ENCODE measurements at regions not wholly inside any gene's neighbourhood (a gene's known extent, or its start where the extent isn't known, plus 50 kb on each side); places are given as distances from the start of the nearest gene placed in this dataset.
"Not testable (repeated sequence)": the region's sequence is repeated elsewhere in the genome, so short reads cannot be mapped to it uniquely, and the experiment has no call there.

DNA sequence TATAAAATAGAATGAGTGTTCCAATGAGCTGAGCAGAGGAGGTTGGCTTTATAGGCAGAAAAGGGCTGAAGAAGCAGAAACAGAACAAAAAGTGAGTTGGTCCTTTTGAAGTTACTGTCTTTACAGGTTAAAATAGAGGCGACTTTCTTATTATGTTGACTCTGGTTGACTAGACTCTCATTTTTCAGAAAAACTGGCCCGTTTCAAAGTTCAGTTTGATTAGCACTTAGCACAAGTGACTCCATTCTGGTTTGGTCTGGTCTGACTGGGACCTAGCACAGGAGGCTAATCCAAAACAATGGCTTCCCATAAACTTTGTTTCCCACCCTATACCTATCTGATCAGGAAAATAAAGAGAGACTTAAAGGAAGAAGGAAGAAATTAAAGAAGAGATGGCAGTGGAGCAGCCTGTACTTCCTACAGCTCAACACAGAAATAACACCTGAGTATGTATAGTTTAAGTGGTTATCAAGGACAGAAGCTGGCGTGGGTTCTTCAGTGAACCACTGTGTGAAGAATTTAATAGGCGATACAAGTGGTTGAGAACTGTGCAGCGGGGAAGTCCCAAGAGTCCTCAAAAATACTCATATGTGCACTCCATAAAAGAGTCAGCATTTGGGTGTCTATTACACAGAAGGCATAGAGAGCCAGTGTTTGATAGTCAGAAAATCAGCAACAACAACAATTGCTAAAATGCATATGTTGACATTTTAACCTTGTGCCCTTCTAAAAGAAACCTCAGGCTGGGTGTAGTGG, 554.8 kb upstream of the HTR2C start:
- DNase-seq (ENCODE audit: extremely low read depth, low read depth) = no peak

DNA sequence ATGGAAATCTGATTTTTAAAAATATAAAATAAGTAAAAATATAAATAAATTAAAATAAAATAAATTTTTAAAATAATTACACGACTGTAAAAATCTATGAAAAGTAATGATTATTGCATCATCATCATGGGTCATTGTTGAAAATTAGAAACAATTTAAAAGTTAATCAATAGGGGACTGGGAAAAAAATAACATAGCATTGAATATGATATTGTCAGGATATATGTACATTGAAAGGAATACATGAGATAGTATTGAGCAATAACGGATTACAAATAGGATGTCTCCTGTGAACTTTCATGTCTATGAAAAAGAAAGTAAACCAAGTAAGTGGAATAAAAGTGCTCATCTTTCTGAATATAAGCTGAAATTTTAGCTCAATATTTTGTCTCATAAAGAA, 566.8 kb upstream of the HTR2C start:
- no peak for DNase-seq (ENCODE audit: extremely low read depth, low read depth)

DNA sequence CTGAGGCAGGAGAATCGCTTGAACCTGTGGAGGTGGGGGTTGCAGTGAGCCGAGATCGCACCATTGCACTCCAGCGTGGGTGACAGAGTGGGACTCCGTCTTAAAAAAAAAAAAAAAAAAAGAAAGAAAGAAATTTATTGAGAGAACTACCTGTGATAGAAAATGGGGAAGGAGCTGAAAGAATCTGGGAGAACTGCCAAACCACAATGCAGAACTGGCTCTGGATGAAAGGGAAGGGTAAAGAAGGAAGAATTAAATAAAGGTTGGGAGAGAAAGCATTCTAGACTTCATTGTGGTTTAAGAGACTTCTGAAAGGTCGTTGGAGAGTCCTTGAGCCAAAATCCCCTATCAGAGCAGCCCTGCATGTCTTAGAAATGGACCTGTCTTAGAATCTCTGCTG, 567.9 kb upstream of the HTR2C start:
- DNase-seq (ENCODE audit: extremely low read depth, low read depth) = no peak

DNA sequence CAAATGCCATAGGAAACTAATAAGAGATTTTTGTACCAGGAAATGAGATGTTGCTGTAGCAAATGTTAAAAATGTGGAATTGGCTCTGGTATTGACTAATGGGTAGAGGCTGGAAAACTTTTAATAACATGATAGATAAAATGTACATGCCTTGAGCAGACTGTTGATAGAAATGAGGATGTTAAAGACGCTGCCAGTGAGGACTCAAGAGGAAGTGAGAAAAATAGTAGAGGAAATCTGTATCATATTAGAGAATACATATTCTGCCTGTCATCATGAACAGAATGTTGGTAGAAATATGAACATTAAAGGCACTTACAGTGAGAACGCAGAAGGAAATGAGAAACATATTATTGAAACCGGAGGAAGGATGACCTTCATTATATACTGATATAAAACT, 577.2 kb upstream of the HTR2C start:
- DNase-seq (ENCODE audit: extremely low read depth, low read depth) = no peak

DNA sequence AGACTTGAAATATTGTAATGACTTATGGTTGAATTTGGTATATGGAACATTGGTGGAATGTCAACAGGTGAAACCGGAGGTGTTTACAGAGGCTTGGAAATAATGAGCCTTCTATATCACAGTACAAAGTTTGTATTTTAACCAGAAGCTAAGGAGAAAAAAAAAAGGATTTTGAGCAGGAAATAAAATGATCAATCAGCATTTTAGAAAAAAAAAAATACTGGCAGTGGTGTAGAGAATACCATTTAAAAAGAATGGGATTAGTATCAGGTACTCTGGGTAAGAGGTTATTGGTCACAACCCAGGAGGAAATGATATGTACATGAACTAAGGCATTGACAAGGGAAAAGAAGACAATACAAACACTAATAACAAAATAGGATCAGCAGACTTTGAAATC, 587.1 kb upstream of the HTR2C start:
- DNase-seq (ENCODE audit: extremely low read depth, low read depth) = no peak

DNA sequence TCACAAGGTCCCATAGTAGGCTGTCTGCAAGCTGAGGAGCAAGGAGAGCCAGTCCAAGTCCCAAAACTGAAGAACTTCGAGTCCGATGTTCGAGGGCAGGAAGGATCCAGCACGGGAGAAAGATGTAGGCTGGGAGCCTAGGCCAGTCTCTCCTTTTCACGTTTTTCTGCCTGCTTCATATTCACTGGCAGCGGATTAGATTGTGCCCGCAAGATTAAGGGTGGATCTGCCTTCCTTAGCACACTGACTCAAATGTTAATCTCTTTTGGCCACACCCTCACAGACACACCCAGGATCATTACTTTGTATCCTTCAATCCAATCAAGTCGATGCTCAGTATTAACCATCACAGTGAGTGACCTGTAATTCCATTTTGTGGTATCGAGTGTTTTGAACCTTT, 592.2 kb upstream of the HTR2C start:
- not testable (repeated sequence) for DNase-seq (ENCODE audit: extremely low read depth, low read depth)

DNA sequence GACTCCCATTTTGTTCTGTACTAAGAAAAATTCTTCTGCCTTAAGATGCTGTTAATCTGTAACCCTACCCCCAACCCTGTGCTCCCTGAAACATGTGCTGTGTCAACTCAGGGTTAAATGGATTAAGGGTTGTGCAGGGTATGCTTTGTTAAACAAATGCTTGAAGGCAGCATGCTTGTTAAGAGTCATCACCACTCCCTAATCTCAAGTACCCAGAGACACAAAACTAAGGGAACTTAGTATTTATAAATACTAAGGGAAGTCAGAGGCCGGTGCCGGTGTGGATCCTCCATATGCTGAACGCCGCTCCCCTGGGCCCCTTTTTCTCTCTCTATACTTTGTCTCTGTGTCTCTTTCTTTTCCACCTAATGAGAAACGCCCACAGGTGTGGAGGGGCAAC, 593.2 kb upstream of the HTR2C start:
- not testable (repeated sequence) for DNase-seq (ENCODE audit: extremely low read depth, low read depth)

DNA sequence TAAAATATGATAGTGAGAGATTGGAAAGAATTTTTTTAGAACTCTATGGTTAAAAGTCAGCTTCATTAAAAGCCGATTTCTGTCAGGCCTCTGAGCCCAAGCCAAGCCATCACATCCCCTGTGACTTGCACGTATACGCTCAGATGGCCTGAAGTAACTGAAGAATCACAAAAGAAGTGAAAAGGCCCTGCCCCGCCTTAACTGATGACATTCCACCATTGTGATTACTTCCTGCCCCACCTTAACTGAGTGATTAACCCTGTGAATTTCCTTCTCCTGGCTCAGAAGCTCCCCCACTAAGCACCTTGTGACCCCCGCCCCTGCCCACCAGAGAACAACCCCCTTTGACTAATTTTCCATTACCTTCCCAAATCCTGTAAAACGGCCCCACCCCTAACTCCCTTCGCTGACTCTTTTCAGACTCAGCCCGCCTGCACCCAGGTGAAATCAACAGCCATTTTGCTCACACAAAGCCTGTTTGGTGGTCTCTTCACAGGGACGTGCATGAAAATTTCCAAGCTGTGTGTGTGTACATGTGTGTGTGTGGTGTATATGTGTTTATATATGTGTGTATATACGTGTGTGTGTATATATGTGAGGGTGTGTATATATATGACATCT, 595.5 kb upstream of the HTR2C start:
- DNase-seq (ENCODE audit: extremely low read depth, low read depth) = not testable (repeated sequence)

DNA sequence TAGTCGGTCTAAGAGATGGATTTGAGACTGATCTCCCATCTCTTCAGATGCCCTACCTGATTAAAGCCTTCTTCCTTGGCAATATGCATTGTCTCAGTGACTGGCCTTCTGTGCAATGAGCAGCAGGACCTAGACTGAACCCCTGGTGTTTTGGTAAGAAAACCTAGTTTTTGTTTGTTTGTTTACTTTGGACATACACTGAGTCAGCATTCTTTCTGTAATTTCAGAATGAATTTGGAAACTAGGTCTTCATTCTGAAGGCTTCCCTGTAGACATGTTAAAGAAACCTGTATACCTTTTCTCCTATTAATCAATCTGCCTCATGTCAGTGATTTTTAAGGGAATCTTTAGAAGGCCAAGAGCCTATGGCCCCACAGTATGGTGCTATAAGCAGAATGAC, 597.5 kb upstream of the HTR2C start:
- no peak for DNase-seq (ENCODE audit: extremely low read depth, low read depth)

DNA sequence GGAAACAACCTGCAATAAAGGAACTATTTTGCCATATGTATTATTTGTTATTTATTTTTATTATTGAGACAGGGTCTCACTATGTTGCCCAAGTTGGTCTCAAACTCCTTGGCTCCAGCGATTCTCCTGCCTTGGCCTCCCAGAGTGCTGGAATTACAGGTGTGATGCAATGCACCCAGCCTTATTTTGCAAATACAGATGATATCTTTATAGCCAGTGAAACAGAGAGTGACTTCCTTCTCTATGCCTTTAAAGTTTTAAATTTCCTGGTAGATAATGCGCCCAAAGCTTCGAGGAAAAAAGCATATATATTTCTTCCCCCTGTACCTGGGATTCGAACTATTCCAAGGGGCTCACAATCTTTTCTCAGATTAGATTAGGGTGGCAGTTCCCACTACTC, 601.1 kb upstream of the HTR2C start:
- DNase-seq (ENCODE audit: extremely low read depth, low read depth) = no peak

DNA sequence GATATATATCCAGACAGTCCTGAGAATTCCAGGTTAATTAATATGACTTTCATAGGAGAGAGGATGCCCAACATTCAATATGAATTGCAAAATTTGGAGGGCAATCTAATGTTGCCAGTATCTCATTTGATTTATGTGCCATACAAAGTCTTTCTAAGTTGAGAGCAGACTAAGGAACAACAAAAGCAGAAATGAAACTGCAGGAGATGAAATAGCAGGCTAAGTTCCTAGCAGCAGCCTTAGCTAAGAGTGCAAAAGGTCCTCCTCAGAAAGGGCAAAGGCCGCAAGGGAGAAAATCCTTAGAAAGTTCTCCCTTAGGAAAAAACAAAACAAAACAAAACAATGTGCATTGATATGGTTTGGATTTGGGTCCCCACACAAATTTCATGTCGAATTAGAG, 602.9 kb upstream of the HTR2C start:
- DNase-seq (ENCODE audit: extremely low read depth, low read depth) = no peak

DNA sequence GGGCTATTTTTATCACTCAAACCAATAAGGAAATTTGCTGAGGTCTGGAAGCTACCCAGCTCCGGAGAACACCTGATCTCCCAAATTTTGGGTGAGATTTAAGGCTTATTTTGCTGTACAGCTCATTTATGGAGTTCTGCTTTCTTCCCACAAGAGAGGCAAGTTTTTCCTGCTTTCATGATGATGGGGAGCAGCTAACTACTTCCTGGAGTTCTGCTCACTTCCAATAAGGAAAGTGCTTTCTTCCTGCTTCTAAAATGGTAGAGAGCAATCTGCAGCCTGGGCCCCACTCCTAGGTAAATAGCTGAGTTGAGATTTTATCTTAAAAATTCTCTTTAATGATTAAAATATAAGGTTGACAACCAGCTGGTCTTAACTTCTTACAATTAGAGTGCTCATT, 606.0 kb upstream of the HTR2C start:
- no peak for DNase-seq (ENCODE audit: extremely low read depth, low read depth)

DNA sequence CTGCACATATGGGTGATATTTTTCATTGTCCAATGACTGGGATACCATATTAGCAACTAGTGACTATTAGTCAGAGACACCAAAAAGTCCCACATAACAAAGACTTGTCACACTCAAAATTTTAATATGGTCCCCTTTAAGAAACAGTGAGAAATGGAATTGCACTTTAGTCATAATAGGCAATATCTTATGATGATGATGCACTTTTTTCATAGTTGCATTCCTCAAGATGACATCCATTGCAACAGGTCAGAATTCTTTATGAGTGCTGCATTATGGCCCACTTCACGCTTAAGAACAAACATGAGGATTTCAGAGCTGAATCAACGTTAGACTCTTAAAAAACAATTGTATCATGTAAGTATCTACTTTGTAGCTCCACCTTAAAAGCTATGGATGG, 608.4 kb upstream of the HTR2C start:
- no peak for DNase-seq (ENCODE audit: extremely low read depth, low read depth)

DNA sequence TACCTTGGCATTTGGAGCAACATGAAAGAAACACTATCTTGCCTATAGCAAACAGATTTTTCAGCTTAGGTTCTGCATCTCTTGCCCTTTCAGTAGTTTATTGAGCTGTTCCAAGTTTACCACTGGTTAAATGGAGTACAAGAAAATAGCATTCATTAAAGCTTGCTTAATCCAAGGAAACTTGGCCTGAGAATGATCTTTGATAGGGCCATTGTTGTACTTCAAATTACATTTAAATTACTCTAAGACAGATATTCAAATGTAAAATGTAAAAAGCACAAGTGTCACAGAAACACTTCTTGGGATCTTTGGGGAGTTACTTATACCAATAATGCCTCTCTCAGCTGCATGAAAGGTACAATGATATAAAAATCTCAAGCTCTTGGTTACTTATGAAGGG, 609.0 kb upstream of the HTR2C start:
- DNase-seq (ENCODE audit: extremely low read depth, low read depth) = no peak

DNA sequence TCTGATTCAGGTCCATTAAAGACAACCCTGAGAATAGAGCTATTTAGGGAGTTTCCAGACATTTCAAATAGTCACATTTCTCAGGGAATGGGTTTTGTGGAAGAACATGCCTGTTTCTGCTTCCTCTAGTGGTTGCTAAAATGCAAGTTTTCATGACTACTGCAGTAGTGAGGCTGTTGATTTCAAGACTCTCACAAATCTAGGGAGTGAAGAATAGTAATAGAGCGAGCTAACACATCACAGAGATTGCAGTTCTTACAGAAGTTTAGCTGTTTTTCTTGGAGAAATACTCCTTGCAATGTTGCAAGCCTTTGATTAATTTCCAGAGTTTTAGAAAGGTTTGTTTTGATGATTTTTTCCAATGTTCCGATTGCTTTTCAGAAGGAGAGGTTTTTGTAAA, 610.2 kb upstream of the HTR2C start:
- DNase-seq (ENCODE audit: extremely low read depth, low read depth) = no peak

DNA sequence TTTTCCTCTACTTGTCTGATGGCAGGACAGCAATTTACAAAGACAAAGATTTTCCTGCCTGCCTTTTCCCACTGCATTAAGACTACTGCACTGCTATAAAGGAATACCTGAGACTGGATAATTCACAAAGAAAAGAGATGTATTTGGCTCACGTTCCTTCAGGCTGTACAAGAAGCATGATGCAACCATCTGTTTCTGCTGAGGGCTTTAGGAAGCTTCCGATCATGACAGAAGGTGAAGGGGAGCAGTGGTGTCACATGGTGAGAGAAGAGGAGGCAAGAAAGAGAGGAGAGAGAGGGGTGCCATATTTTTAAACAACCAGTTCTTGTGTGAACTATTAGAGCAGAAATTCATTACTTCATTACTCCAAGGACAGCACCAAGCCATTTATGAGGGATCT, 617.1 kb upstream of the HTR2C start:
- DNase-seq (ENCODE audit: extremely low read depth, low read depth) = no peak

DNA sequence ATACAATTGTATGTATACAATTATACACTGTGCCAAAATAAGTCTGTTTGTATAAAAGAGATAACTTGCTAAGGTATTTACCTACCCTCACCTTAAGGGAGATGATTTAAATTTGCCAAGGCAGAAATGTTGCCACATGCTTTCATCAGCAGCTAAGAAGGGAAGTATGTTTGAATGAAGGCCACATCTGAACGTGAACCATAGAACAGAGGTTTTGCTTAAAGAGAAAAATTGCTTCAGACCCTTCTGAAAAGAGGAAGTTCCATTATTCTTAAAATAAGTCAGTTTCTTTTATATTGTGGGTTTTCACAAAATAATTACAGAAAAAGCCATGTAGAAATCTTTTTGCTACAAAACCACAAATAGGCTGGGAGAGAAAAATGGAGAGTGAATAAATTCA, 621.5 kb upstream of the HTR2C start:
- no peak for DNase-seq (ENCODE audit: extremely low read depth, low read depth)

DNA sequence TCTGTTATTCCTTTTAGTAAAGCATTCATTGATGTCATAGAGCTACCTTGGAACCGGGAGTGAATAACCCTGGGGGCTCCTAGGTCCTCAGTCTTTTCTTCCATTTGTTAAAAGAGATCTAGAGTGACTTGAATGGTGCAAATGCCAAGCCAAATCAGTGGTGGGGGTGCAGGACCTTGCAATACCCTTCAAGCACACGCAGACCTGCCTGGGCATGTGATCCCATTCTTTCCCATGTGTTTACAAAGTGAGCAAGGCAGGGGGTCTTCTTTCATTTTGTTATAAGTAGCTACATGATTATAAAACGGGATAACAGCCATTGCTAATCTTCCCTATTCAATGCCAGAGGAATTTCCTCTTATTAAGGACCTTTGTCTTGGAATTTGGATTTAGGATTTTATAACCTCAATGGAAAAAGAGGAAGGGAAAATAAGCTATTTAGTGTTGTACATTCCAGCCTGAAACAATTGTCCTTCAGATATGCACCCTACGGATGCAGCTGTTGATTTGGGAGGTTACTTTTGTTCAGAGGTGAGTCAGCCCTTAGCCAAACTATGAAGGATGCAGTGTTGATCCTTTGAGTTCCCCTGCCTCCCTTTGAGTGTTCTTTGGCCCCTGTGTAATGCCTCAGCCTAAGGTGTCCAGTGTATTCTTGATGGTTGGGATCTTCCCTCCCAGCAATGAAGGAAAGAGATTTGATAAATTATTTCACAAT, 623.8 kb upstream of the HTR2C start:
- no peak for DNase-seq (ENCODE audit: extremely low read depth, low read depth)

DNA sequence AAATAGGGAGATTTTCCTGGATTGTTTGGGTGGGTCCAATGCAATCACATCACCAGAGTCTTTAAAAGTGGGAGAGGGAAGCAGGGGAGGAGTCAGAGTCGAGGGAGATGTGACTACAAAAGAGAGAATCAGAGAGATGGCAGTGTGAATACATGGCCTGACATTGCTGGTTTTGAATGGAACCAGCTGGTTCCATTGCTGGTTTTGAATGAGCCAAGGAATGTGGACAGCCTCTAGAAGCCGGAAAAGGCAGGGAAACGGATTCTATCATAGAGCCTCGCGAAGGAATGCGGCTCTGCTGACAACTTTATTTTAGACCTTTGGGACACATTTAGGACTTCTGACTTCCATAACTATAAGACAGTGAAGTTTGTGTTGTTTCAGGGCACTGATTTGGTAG, 627.0 kb upstream of the HTR2C start:
- no peak for DNase-seq (ENCODE audit: extremely low read depth, low read depth)

DNA sequence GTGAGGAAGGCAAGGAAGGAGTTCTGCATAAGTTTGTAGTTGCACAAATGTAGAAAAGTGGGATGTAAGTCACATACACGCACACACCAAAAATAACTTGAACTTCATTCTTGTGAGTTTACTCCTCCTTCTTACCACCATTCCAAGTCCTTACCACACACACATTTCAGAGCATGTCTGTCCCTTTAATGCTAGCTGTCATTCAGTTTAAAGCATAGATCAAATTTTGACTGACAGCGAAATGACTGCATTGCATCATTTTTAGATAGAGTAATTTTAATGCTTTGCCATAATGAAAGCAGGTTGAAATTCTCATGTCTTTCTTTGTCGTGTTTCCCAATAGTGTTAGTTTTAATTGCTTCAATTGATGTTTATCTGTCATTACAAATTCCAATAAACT, 629.6 kb upstream of the HTR2C start:
- DNase-seq (ENCODE audit: extremely low read depth, low read depth) = no peak

DNA sequence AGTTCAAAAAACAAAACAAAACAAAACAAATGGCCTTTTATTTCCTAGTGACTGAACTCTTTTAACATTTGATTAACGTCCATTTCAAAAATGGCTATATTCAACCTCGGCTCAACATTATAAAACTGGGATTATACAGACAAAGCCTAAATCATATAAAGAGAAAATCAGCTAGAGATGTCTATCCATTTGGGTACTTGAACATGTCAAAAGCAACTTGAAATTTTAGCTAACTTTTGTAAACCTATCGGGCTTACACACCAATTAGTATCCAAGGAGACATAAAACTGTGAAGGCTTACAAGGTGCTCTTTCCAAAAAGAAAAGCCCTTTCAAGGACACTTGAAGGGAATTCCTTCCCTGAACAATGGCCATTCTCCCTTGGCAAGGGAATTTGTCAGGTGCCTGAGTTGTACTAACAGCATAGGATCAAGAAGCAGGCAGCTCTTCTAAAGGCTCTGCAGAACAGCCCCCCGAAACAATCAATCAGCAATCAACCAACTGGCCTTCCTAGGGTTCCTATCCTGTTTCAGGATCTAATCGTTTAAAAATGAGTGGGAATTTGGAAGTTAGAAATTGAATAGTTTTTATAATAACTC, 633.7 kb upstream of the HTR2C start:
- DNase-seq (ENCODE audit: extremely low read depth, low read depth) = no peak

DNA sequence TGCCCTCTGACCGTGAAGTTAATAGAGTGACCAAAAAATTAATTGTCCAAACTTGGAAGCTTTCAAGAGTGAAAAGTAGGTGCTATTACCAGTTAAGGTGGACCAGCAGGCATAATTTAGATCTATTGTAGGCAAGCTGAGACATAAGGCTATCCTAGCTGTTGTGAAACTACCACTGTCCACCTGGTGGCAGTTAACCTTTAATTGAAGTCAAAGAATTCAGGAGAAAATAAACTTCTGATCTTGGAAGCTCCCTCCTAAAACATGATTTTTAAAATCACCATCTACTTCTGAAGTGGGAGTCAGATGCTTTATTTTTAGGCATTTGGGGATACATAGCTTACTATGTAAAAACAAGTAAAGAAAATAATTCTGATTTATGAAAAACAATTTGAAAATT, 636.3 kb upstream of the HTR2C start:
- no peak for DNase-seq (ENCODE audit: extremely low read depth, low read depth)
